ENCODE measurements at regions not wholly inside any gene's neighbourhood (a gene's known extent, or its start where the extent isn't known, plus 50 kb on each side); places are given as distances from the start of the nearest gene placed in this dataset.

DNA sequence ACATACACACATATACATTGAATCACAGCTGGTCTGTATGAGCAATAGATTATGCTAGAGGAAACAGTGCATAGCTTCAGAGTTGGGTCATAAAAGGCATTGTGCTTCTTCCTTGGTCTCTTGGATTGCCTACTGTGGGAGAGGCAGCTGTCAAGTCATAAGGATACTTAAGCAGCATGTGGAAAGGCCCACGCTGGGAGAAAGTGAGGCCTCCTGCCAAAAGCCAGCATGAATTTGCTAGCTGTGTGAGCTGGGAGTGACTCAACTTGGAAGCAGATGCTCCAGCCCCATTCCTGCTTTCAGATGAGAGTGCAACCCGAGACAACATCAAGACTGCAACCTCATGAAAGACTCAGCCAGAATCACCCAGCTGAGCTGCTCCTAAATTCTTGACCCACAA is 311.9 kb upstream of the TBX3 start:
- DNase-seq, result no peak

DNA sequence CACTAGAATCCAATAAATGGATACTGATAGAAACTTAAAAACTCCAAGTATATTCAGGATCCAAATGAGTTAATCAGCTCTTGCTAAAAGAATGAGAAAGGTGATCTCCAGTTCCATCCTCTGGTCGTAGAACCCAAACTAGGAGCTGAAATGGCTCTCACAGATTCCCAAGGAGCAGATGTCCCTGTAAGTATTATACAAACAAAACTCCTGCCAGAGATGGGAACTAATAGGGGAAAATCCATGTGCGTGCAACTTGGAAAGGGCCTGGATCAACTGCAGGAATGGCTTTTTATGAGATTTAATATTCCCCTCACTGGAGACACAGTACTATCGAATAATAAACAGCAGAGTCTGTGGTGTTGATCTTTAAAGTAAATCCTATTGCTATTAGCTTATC is 309.2 kb upstream of the TBX3 start:
- no peak for DNase-seq

DNA sequence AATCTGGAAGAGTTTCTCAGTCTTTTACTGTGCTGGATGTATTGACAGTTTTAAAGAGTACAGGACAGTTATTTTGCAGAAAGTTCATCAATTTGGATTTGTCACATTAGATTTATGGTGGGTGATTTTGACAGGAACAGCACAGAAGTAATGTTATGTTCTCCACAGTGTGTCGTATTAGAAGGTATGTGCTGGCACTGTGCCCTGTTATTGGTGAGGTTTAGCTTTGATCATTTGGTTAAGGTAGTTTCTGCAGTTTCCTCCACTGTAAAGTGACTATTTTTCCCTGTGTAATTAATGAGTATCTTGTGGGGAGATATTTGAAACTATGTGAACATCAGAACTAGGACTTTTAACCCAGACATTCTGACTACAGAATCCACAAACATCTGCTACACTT is 308.5 kb upstream of the TBX3 start:
- no peak for DNase-seq

DNA sequence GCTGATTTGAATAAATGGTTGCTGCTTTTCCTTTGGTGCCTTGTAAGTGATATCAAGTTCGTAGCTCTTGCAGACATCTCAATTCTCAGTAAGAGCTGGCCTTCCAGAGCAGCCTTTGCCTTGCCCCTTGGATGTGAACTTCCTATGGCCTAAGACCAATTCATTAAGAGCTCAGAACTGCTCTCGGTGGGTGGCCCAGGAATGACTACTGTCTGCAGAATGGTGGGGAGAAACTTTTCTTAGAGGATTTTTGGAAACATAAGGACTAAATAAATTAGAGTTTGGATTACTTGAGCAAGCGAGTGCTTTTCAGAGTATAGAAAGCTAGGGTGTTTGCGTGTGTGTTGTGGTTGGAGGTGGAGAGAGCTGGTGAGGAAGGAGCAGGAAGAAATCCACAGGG is 306.4 kb upstream of the TBX3 start:
- DNase-seq, result no peak

DNA sequence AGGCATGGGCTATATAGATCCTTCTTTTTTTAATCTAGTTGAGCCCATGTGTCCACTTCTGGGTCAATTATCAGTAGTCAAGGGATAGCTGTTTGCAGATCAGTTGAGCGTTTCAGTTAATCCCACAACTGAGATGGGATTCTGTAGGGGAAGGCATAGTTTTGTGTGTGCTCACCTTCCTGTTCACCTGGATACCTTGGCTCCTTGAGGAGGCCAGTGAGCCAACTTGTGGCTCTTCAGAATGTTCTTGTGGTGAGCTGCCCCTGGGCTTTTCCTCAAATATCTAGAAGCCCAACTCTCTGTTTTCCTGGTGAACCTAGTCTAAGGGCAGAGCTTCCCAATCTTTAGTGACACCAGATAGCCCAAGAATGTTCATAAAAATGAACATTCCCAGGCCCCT is 302.9 kb upstream of the TBX3 start:
- DNase-seq, result no peak

DNA sequence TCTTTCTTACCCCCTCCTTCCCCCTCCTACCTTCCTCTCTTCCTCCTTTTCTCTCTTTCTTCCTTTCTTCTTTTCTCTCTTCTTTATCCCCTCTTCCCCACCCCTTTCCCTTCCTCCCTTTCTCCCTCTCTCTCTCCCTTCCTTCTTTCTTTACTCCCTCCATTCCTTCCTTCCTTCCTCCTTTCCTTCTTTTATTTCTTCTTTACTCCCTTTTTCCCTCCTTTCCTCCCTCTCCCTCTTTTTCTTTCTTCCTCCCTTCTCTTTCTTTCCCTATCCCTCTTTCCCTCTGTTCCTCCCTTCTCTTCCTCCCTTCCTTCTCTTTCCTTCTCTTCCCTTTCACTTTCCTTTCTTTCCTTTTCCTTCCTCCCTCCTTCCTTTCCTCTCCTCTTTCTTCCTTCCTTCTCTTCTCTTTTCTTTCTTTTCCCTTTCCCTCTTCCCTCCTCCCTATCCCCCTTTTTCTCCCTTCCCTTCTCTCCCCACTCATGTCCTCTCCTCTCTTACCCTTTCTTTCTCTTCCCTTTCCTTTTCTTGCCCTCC is 302.3 kb upstream of the TBX3 start:
- no peak for DNase-seq

DNA sequence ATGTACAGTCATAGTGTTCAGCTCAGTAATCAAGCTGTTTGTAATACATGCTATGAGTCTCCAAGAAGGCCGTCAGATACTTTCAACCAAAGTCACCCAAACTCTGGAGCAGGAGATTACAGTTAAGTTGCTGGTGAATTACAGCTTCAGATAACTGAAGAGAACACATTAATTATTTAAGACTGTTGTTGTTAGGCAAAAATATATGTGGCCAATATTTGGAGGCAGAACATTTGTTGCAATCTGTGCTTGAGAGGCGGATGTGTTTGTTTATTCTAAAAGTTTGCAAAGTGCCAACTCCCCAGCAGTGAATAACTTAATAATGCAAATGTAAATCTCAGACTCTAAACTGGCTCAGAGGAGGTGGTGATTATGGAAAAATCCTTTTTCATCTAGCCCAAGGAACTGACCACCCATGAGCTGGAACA is 300.7 kb upstream of the TBX3 start:
- no peak for DNase-seq

DNA sequence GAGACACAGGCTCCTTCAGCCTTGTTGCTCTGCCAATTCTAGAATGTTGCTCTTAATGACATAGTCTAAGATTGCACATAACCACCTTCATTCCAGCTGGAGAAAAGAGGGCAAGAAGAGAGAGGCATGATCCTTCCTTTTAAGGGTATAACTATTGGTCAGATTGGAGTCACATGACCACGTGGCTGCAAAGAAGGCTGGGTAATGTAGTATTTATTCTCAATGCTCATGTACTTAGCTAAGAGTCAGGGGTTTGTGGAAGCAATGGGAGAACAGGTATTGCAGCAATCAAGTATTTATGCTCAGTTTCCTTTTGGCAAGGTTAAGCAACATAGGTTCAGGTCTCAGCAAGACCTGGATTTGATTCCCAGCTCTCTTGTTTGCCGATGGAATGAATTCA is 298.8 kb upstream of the TBX3 start:
- DNase-seq, result no peak

DNA sequence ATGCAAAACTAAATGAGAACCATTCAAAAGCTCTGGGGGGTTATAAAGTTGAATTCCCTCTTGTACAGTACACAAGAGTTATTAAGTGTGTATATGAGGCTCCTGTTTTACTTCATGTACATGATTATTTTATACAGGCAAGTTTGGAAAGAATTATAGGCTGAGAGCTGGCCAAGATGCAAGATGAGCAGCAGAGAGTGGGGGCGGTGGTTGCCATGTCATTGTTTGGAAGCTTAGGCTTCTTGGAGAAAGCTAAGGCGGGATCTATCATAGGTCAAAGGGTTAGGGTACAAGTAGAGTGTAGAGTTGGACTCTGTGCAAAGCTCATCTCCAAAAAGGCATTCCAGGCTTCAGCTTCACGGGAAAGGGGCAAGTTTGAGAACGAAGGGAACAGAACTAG is 297.1 kb upstream of the TBX3 start:
- DNase-seq, result no peak

DNA sequence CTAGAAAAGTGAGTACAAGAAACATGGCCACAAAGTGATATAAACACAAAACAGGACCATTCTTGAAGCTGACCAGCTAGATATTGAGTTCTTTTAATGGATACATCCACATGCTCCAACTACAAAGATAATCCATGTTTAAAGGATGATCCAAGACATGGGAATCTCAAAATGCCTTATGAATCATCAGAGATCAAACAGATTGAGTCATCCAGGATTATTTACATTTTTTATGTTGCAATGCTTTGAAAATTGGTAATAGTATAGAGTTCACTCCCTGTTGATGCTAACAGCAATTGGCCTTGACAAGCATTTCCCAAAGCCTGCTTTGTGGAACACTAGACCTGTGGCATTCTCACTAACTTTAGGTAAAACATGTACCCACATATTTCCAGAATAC is 293.0 kb upstream of the TBX3 start:
- DNase-seq, result no peak

DNA sequence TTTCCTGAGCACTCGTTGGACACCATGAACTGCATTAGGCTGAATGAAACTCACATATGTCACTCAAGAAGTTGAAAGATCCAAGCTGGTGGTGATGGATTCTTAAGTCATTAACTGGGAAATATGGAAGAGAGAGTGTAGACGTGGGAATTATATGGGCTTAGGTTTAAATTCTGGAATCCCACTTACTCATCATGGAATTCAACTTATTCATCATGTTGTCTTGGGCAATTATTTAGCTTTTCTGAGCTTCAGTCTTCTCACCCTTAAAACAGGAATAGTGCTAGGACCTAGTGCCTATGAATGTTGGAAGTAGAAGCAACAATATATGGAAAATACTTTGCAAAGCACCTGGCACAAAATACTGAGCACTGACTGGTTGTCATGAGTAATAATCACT is 292.4 kb upstream of the TBX3 start:
- no peak for DNase-seq

DNA sequence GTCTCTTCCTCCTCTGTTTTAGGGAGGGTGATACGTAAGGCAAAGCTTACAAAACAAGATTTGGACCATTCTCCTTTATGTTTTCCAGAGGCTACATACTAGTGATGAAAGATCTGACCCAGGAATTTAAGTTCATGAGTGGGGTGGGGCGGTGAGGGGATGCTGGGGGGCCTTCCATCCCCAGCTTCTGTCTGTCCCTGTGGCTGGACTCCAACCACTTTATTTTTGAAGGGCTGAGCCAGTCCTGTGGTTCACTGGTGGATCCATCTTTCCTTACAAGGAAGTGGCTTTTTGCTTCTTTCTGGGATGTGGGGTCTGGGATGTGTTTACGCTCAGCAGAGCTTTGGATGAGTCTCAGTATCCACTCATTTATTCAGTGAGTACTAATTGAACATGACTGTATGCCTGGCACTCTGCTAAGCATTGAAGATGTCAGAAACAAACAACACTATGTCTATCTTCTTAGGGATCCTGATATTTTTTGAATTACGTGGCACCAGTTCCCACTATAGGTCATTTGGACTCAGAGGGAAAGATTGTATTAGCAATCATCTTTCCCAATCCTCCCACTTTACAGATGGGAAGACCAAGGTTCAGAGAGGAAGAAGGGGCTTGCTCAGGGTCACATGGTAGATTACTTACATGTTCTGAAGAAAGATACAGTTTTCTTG is 291.8 kb upstream of the TBX3 start:
- no peak for DNase-seq

DNA sequence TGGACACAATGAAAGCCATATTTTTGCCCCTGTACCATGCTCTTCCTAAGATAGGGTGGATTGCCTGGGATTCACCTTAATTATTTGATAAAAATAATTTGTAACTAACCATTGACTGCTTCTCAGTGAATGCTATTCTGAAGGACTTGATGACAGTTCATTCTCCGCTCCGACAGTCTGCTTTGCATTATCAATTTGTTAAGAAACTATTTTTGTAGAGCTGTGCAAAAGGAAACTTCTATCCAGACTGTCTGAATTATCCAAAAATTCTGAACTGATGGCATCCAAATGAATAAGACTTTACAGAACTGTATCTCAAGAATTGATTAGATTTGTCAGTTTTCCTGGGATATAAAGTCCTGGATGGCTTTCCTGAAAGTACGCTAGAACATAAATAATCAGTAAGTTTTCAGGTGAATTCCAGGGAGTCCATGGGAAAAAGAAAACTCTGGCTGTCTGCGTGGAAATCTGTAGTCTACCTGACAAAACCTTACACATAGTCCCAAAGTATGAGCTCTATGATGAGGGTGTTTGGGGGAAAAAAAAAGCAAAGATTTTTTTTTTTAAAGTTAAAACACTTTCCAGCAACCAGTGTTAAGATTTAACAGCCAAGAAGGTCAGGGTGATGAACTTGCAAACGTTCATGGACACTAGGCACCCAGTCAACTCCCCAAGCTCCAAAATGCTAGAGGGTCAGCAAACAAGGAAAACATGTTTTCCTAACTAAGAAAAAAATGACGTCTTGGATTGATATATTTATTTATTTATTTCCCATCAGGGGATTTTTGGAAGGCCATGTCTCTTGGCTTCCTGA is 291.1 kb upstream of the TBX3 start:
- no peak for DNase-seq

DNA sequence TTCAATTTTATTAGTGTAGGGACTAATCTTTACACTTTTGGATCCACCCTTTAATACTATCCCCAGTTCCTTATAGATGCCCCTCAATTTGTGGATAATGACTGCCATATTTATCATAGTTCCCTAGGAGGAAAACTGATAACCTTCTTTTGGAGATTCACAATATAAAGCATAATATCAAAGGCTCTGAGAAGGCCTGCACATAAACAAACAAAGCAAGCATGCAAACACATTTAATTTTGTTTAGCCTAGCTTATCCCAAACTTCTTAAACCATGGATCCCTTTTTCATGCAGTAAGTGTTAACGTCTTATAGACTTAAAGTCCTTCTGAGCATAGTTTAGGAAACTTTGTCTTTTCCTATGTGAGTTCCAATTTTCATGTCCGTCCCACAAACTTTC is 290.4 kb upstream of the TBX3 start:
- no peak for DNase-seq

DNA sequence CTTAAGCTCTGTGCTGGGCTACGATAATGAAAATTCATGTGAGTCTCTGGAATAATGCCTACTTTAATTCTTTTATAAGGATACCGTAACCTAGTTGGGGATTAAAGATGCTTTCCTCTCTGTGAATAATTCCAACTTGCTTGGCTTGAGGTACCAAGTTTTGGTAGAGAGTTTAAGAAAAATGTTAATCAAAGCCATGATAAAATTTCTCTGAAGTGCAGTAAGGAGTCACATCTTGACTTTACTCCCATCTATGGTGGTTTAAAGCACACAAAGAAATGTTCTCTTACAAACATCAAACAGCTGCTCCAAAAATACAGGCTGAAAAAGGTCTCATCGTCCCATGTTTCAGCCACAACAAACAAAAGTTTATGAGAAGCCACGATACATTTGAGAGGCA is 284.8 kb upstream of the TBX3 start:
- DNase-seq, result no peak

DNA sequence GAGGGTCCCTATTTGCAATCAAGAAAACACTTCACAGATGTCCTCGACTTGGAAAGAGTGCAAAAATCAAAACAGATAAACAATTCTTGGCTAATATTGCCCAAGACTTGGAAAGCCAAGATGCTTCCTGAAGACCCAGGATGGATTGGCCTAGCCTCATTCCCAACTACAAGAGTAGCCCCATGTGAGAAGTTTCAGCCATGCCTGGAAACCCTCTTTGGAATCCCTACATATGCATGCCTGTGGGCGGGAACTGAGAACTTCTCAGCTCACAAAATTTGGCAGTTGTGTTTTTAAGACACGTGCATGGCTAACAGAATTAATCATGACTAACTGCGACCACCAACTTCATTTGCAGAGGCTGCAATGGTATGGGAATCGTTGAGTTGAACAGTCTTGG is 283.2 kb upstream of the TBX3 start:
- DNase-seq, result no peak

DNA sequence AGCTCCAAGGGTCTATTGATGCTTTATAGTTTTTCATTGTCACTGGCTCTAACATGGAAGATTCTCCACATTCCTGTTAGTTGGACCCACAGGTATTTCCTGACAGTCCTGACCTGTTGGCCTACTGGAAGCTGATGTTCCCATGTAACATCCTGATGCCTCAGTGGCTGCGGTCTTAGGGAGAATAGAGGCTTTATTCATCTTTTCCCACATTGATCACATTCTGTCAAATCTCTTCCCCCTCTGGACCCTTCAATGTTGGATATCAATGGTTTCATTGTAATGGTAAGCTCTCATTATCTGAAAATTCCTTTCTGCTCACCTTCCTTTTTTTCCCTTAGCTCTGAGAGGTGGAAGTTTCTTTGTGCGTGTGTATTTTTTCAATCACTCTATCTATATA is 280.9 kb upstream of the TBX3 start:
- DNase-seq, result no peak

DNA sequence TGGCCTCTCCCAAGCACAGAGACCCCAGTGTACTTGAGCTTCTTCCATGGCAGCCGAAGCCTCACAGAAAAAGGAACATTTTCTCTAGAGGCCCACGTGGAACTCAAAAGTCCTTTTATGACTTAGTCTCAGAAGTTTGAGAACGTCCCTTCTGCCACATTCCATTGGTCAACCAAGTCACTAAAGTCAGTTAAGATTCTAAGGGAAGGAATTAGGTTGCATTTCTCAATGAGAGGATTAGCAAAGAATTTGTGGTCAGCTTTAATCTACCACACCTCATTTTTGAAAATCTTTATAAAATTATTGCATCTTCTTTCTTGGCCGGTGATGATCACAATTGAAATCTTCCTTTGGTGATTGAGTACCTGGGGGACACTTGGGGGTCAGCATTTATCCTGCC is 279.9 kb upstream of the TBX3 start:
- no peak for DNase-seq

DNA sequence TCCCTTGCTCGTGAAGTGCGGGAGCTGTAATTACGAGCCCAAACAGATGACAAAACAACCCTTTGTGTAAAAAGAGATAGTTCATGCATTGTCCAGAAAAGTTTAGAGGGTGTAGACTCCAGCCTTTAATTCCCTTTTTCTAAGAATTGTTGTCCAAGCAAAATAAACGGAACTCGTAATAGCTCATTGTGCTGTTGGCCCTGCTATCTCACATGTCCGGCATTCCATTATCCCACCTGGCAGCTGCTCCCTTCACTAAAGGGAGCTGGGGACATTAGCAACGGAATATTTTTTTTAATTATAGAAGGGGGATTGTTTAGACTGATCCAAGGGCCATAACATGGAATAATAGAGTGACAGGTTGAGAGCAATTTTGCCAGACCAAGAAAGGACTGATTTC is 277.5 kb upstream of the TBX3 start:
- no peak for DNase-seq

DNA sequence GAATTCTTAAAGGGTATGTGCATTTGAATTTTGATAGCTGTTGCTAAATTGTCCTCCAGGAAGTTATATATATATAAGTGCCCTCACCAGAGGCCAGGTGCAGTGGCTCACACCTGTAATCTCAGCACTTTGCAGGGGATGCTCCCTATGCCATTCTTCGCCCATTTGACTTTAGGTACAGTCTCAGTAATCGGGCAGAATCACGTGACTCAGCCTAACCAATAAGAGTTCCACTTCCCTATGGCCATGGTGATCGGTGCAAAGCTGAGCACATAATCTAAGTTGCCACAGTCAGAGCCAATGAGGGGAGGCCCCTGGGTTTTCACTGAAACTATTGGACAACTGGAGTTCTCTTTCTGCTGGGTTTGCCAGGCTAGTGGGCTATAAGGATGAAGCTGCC is 274.6 kb upstream of the TBX3 start:
- DNase-seq, result no peak

DNA sequence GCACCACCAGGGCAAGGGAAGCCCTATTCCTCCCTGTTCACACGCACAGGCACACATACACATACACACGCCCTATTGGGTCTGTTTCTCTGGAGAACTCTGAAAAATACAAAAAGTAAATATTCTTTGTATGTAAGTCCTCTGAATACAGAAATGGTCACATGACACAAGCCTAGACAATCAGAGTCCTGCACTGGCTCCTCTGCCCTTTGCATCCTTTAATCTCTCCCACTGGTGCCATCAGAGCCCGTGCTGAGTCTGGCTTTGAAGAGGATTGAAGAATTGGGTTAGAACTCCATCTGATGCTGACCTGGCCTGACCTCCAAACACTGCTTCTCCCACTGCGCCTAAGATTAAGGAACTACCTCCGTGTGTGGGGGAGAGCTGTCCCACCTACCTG is 273.2 kb upstream of the TBX3 start:
- DNase-seq, result no peak

DNA sequence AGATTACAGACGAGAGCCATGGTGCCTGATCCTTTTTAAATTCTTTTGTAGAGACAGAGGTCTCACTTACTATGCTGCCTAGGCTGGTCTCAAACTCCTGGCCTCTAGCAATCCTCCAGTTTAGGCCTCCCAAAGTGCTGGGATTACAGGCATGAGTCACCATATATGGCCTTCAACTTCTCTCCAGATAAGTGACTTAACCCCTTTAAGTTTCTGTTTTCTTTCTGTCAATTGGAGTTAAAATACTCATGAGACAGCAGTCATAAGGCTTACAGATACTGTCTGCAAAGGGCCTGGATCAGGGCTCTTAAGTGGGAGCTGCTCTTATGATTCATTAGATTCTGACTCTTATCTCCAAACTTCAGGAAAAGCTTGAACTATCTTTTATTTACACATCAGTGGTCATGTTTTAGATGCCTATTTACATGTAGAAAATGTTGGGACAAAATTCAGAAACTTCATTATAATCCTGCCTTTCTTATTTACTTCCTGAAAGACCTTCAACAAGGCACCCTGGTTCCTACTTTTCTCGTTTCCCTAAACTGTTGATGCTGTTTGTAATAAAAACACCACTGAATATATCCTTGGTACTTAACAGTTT is 271.5 kb upstream of the TBX3 start:
- no peak for DNase-seq

DNA sequence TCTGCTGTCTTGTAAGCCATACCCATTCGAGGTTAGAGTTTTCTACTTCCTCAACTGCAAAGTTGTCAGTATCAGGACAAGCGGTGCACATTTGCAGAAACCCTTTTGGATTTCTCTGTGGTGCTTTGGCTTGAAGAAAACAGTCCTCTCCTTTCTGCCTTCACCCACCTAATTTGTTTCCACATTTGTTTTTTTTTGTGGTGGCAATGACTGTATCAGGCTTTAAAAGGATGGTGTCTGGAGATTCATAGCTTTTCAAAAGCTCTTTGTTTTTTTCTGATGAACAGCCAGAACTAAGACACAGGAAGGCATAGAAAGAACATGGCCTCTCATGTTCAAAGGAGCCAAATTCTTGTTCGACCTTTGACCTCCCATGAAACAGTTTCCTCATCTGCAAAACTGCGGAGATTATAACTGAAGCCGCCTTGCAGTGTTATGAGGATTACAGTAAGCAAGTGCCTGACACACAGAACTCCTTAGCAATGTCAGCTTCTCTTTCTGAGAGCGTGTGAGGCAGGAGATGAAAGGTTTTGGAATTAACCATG is 270.6 kb upstream of the TBX3 start:
- no peak for DNase-seq

All from CD4-positive, alpha-beta T cell treated with Interferon gamma for 1 hour (primary cell).